ENCODE measurements at regions not wholly inside any gene's neighbourhood (a gene's known extent, or its start where the extent isn't known, plus 50 kb on each side); places are given as distances from the start of the nearest gene placed in this dataset.

DNA sequence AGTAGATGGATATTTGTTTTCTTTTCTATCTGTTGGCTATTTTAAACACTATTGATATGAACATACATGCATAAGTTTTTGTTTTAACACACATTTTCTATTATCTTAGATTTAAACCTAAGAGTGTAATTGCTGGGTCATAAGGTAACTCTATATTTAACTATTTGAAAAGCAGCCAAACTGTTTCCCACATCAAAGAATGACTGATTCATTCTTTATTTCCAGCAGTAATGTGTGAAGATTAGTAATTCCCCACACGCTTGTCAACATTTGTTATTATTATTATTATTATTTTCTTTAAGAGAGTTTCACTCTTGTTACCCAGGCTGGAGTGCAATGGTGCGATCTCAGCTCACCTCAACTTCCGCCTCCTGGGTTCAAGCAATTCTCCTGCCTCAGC, 1495.8 kb downstream of the EFNA5 start:
- Histone ChIP-seq H3K9me3 (ENCODE audit: control insufficient read depth in 4 of 4, insufficient read depth in 3 of 4, low read length in 3 of 4) (no peaks in the 10 kb centered on the region), H3K4me3 (no peak overlapping the region), H3K4me1 (ENCODE audit: control insufficient read depth in 5 of 5, insufficient read depth in 5 of 5, low read length in 5 of 5) (no peaks in the 10 kb centered on the region), H3K27ac (ENCODE audit: low read depth in 1 of 2, low read length in 1 of 2) (no peak overlapping the region), H3K9ac (ENCODE audit: insufficient read depth in 1 of 2, low read length in 2 of 2) (no peak overlapping the region), H3K36me3 (ENCODE audit: control insufficient read depth in 4 of 4, insufficient read depth in 4 of 4, low read length in 4 of 4) (no peaks in the 10 kb centered on the region), H3K27me3 (ENCODE audit: control insufficient read depth in 3 of 3, insufficient read depth in 3 of 3, low read length in 2 of 3) (no peaks in the 10 kb centered on the region)
- 90 to 92% methylated on average over 3 of the region's 3 CpGs for WGBS, 2 donors
- DNase-seq: no peak
- ATAC-seq (ENCODE audit: insufficient read depth, low FRiP score): no peak
- TF ChIP-seq, protein P1, sequence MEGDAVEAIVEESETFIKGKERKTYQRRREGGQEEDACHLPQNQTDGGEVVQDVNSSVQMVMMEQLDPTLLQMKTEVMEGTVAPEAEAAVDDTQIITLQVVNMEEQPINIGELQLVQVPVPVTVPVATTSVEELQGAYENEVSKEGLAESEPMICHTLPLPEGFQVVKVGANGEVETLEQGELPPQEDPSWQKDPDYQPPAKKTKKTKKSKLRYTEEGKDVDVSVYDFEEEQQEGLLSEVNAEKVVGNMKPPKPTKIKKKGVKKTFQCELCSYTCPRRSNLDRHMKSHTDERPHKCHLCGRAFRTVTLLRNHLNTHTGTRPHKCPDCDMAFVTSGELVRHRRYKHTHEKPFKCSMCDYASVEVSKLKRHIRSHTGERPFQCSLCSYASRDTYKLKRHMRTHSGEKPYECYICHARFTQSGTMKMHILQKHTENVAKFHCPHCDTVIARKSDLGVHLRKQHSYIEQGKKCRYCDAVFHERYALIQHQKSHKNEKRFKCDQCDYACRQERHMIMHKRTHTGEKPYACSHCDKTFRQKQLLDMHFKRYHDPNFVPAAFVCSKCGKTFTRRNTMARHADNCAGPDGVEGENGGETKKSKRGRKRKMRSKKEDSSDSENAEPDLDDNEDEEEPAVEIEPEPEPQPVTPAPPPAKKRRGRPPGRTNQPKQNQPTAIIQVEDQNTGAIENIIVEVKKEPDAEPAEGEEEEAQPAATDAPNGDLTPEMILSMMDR (IDR thresholded peaks at IDR 0.05; ENCODE audit: control extremely low read depth, extremely low read depth): no peak

DNA sequence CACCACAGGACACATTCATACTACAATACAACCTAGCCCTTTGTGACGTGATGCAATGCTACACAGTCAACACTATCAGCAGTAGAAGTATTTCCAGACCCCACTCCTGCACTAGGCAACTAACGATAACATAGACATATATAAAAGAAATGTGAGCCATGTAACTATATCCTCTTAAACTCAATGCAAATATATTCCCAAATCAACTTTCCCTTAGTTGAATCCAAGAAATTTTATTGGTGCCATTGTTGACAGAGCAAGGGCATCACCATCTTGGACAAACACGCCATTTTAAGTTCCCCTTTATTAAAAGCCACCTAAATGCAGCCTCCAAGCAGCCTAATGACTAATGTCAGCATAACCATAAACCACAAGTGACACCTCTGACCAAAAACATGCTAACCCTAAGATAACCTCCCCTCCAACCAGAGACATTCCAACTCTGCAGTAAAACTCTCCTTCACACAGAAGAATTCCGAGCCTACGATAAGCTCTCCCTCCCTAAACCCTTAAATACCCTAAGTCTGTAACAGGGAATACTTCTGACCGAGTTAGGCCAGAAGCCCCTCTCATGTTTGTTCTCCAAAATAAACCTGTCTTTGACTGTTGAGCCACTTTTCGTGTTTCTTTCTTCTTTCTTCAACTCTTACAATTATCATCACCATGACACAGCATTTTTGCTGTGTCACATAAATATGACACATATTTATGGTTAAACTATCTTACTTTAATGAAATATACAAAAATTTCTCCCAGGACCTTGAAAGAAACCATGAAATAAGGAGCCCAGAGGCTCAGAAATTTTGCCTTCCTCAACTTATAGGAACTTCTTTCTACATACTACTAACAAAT, 1497.8 kb downstream of the EFNA5 start:
- Histone ChIP-seq H3K4me1 (ENCODE audit: control insufficient read depth in 5 of 5, insufficient read depth in 5 of 5, low read length in 5 of 5) (no peaks in the 10 kb centered on the region), H3K9me3 (ENCODE audit: control insufficient read depth in 4 of 4, insufficient read depth in 3 of 4, low read length in 3 of 4) (no peaks in the 10 kb centered on the region), H3K36me3 (ENCODE audit: control insufficient read depth in 4 of 4, insufficient read depth in 4 of 4, low read length in 4 of 4) (no peaks in the 10 kb centered on the region), H3K4me3 (no peak overlapping the region), H3K27me3 (ENCODE audit: control insufficient read depth in 3 of 3, insufficient read depth in 3 of 3, low read length in 2 of 3) (no peaks in the 10 kb centered on the region), H3K27ac (ENCODE audit: low read depth in 1 of 2, low read length in 1 of 2) (no peak overlapping the region), H3K9ac (ENCODE audit: insufficient read depth in 1 of 2, low read length in 2 of 2) (no peak overlapping the region)
- ATAC-seq (ENCODE audit: insufficient read depth, low FRiP score) (no peak), DNase-seq (no peak)
- 80 to 86% methylated on average over 7 of the region's 7 CpGs for WGBS, 2 donors
- TF ChIP-seq, protein P1 (IDR thresholded peaks at IDR 0.05; ENCODE audit: control extremely low read depth, extremely low read depth): no peak

DNA sequence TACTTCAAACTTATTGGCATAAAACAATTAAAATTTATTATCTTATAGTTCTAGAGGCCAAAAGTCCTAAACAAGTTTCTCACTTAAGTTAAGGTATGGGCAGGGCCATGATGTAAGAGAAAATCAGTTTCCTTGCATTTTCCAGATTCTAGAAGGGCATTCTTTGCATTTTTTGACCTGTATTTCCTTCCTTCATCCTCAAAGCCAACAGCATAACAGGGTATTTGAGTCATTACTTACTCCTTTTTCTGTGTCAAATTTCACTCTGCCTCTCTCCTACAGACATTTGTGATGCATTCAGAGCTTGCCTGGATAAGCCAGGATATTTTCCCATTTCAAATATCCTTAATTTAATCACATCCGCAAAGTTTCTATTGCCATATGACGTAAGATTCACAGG, 1499.0 kb downstream of the EFNA5 start:
- TF ChIP-seq, protein P1 (IDR thresholded peaks at IDR 0.05; ENCODE audit: control extremely low read depth, extremely low read depth): no peak
- Histone ChIP-seq H3K27me3 (ENCODE audit: control insufficient read depth in 3 of 3, insufficient read depth in 3 of 3, low read length in 2 of 3) (no peaks in the 10 kb centered on the region), H3K9me3 (ENCODE audit: control insufficient read depth in 4 of 4, insufficient read depth in 3 of 4, low read length in 3 of 4) (no peaks in the 10 kb centered on the region), H3K4me1 (ENCODE audit: control insufficient read depth in 5 of 5, insufficient read depth in 5 of 5, low read length in 5 of 5) (no peaks in the 10 kb centered on the region), H3K4me3 (no peak overlapping the region), H3K36me3 (ENCODE audit: control insufficient read depth in 4 of 4, insufficient read depth in 4 of 4, low read length in 4 of 4) (no peaks in the 10 kb centered on the region), H3K27ac (ENCODE audit: low read depth in 1 of 2, low read length in 1 of 2) (no peak overlapping the region), H3K9ac (ENCODE audit: insufficient read depth in 1 of 2, low read length in 2 of 2) (no peak overlapping the region)
- DNase-seq (no peak), ATAC-seq (ENCODE audit: insufficient read depth, low FRiP score) (no peak)
- whole genome bisulfite sequencing, 2 donors: 91 to 93% methylated on average over 2 of the region's 2 CpGs

DNA sequence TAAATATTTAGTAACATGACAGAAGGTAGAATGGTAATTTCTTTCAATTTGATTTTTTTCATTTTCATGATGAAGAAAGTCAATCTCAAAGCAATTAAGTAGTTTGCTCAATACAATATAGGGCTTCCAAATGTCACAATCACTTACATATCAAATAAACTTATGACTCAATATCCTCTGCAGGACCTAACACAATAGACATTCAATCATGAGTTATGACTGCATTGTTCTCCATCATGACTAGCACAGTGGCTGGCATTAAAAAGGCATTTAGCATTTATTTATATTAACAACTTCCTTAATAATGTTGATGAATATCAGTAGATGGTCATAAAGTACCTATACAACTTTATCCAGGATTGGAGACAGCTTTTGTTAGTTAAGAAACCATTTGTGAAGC, 1499.6 kb downstream of the EFNA5 start:
- no peak for ATAC-seq (ENCODE audit: insufficient read depth, low FRiP score)
- no peaks in the 10 kb centered on the region for H3K27me3 ChIP-seq (ENCODE audit: control insufficient read depth in 3 of 3, insufficient read depth in 3 of 3, low read length in 2 of 3)

More for the DNA sequence above, 1499.6 kb downstream of the EFNA5 start:
- TF ChIP-seq, protein P1 (IDR thresholded peaks at IDR 0.05; ENCODE audit: control extremely low read depth, extremely low read depth): no peak
- Histone ChIP-seq H3K27ac (ENCODE audit: low read depth in 1 of 2, low read length in 1 of 2) (no peak overlapping the region), H3K4me3 (no peak overlapping the region), H3K4me1 (ENCODE audit: control insufficient read depth in 5 of 5, insufficient read depth in 5 of 5, low read length in 5 of 5) (no peaks in the 10 kb centered on the region), H3K9ac (ENCODE audit: insufficient read depth in 1 of 2, low read length in 2 of 2) (no peak overlapping the region), H3K36me3 (ENCODE audit: control insufficient read depth in 4 of 4, insufficient read depth in 4 of 4, low read length in 4 of 4) (no peaks in the 10 kb centered on the region), H3K9me3 (ENCODE audit: control insufficient read depth in 4 of 4, insufficient read depth in 3 of 4, low read length in 3 of 4) (no peaks in the 10 kb centered on the region)
- no peak for DNase-seq
